Right lobe of liver (tissue), 6 donors: ENCODE measurements at regions not wholly inside any gene's neighbourhood (a gene's known extent, or its start where the extent isn't known, plus 50 kb on each side); places are given as distances from the start of the nearest gene placed in this dataset.

Source experiments
- ATAC-seq, 4 donors: fragments of 200-7000 bp; cut with Tn5 transposase; one replicate each; pipeline ENCODE4 v1.9.1; 2020; ENCODE audit warnings: mild to moderate bottlenecking in 4 of 4, moderate library complexity in 4 of 4
- DNase-seq, 3 donors: peaks; one replicate each; pipeline ENCODE4 v3.0.0-alpha.2; 2020
- H3K27ac ChIP-seq, 3 donors: fragments of 200-600 bp; one replicate each; pipeline ENCODE4 v1.8.0; 2022
- H3K27me3 ChIP-seq, 2 donors: fragments of 200-600 bp; one replicate each; pipeline ENCODE4 v1.8.0; 2022
- H3K36me3 ChIP-seq, 4 donors: fragments of 200-600 bp; sonication (generic) in 1 of 4; one replicate each; pipeline versions ENCODE4 v1.5.1 to v1.8.0; 2017 to 2022; ENCODE audit warnings: control low read depth in 1 of 4
- H3K4me1 ChIP-seq, 4 donors: fragments of 200-600 bp; sonication (generic) in 1 of 4; one replicate each; pipeline versions ENCODE4 v1.5.1 to v1.8.0; 2017 to 2022; ENCODE audit warnings: control low read depth in 1 of 4
- H3K4me3 ChIP-seq, 3 donors: fragments of 200-600 bp; one replicate each; pipeline ENCODE4 v1.8.0; 2022
- H3K9me3 ChIP-seq, 4 donors: fragments of 200-600 bp; sonication (generic) in 1 of 4; one replicate each; pipeline versions ENCODE4 v1.5.1 to v1.8.0; 2017 to 2022; ENCODE audit warnings: control low read depth in 1 of 4
- CTCF ChIP-seq, 4 donors: fragments of 200-600 bp in 3 of 4; fragments of 450-650 bp in 1 of 4; IDR thresholded peaks; one replicate each; pipeline versions ENCODE4 v1.5.1 to v1.8.0; 2016 to 2022; ENCODE audit warnings: antibody characterized with exemption in 4 of 4, mild to moderate bottlenecking in 2 of 4
- POLR2A ChIP-seq: fragments of 450-650 bp; IDR thresholded peaks from one replicate; pipeline ENCODE4 v1.6.1; 2017; ENCODE audit warnings: antibody characterized with exemption, mild to moderate bottlenecking
- WGBS: methylation state at CpG from one replicate; pipeline ENCODE4 v1.1.6; 2018; ENCODE audit warnings: low coverage, low lambda C conversion rate; ENCODE audit not compliant: insufficient coverage; ENCODE audit errors: missing lambda C conversion rate; 5-methylcytosine and 5-hydroxymethylcytosine counted together
- intact Hi-C, 2 donors: fragments of 100-400 bp; cut with DNase I; formaldehyde crosslinking; loops; one replicate each; pipeline versions ENCODE4 v1.11.2 to v1.14.1; 2022
- donor health status: DM: no; HTN: yes; CAD: no.
- donor health status: DM: no; HTN: no; CAD: no.
- donor health status: DM: no; HTN: no; CAD: no.
- donor health status: DM: no; HTN: yes; CAD: no.
- donor health status: DM: no; HTN: yes; CAD: no.

- DNase-seq = no peak
- Histone ChIP-seq H3K36me3 (no peaks in the 10 kb centered on the region), H3K27ac (no peak overlapping the region), H3K4me1 (no peaks in the 10 kb centered on the region), H3K27me3 (no peaks in the 10 kb centered on the region), H3K4me3 (no peak overlapping the region), H3K9me3 (no peaks in the 10 kb centered on the region)
- 48% methylated on average over 10 of the region's 10 CpGs for WGBS
- TF ChIP-seq CTCF (IDR thresholded peaks at IDR 0.05) (no peak), POLR2A (no peak)
- intact Hi-C loops = no loop called here
- ATAC-seq = no peak
These were observed 94.1 kb upstream of the TAF11L2 start for GRCh38 chr5:17403695-17404490.

GRCh38 chr5:17405976-17406375, 92.1 kb upstream of the TAF11L2 start:
- TF ChIP-seq CTCF (IDR thresholded peaks at IDR 0.05) = no peak
- TF ChIP-seq POLR2A = no peak
- no peak for DNase-seq
- no peak for ATAC-seq
- Histone ChIP-seq H3K27me3 (no peaks in the 10 kb centered on the region), H3K4me3 (no peak overlapping the region), H3K4me1 (no peaks in the 10 kb centered on the region), H3K27ac (no peak overlapping the region), H3K36me3 (no peaks in the 10 kb centered on the region), H3K9me3 (no peaks in the 10 kb centered on the region)
- intact Hi-C loops = no loop called here
- WGBS = 41% methylated on average over 2 of the region's 2 CpGs

- 65% methylated on average over 2 of the region's 2 CpGs for WGBS
- TF ChIP-seq CTCF (IDR thresholded peaks at IDR 0.05) (no peak), POLR2A (no peak)
- no peaks in the 10 kb centered on the region for H3K36me3 ChIP-seq
- H3K27ac ChIP-seq = no peak overlapping the region
- H3K27me3 ChIP-seq = no peaks in the 10 kb centered on the region
- H3K4me1 ChIP-seq = no peaks in the 10 kb centered on the region
- ATAC-seq (peak in 1 of 4 donors; percentile 45), DNase-seq (no peak)
- no peak overlapping the region for H3K4me3 ChIP-seq
- intact Hi-C loops = no loop called here
- H3K9me3 ChIP-seq = no peaks in the 10 kb centered on the region
These were observed 91.6 kb upstream of the TAF11L2 start for GRCh38 chr5:17406423-17406838.

- DNase-seq (no peak), ATAC-seq (no peak)
- intact Hi-C loops = no loop called here
- no peak for TF ChIP-seq POLR2A
- no peak for TF ChIP-seq CTCF (IDR thresholded peaks at IDR 0.05)
- WGBS = 50% methylated on average over 11 of the region's 11 CpGs
- H3K9me3 ChIP-seq = no peaks in the 10 kb centered on the region
- no peak overlapping the region for H3K4me3 ChIP-seq
- H3K36me3 ChIP-seq = no peaks in the 10 kb centered on the region
- no peaks in the 10 kb centered on the region for H3K27me3 ChIP-seq
- H3K4me1 ChIP-seq = no peaks in the 10 kb centered on the region
- no peak overlapping the region for H3K27ac ChIP-seq
These were observed 86.3 kb upstream of the TAF11L2 start for GRCh38 chr5:17411436-17412402.
